ENCODE measurements at regions not wholly inside any gene's neighbourhood (a gene's known extent, or its start where the extent isn't known, plus 50 kb on each side); places are given as distances from the start of the nearest gene placed in this dataset.

DNA sequence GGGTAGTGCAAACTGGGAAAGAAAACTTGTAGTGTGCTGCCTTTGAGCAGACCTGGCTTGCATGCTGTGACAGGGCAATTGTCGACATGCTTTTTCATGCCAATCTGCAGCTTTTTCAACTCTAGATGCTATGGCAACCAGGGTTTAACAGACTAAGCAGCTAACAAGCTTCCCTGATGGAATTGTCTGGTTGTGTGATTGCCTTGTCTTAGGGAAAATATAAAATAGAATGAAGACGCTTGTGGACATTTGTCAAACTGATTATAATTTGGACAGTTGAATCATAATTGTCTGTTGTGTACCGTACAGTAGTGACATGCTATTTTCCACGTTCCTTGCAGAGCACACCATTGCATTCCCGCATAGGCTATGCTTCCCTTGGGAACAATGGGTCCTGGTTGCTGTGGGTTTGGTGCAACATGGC lies 113.0 kb downstream of the FOXG1 start:
- intact Hi-C loops (cut with DNase I): no loop called here
- no peak for DNase-seq (ENCODE audit: extremely low spot score in 2 of 2)
- Histone ChIP-seq H3K36me3 (no peaks in the 10 kb centered on the region), H3K9me3 (no peaks in the 10 kb centered on the region), H3K4me3 (no peak overlapping the region), H3K27ac (no peak overlapping the region), H3K27me3 (no peaks in the 10 kb centered on the region), H3K4me1 (no peaks in the 10 kb centered on the region)
- TF ChIP-seq POLR2AphosphoS5 (IDR thresholded peaks at IDR 0.05; ENCODE audit: insufficient read depth in 1 of 2, low read depth in 1 of 2) (no peak), CTCF (IDR thresholded peaks at IDR 0.05) (no peak), POLR2A (IDR thresholded peaks at IDR 0.05) (no peak)

DNA sequence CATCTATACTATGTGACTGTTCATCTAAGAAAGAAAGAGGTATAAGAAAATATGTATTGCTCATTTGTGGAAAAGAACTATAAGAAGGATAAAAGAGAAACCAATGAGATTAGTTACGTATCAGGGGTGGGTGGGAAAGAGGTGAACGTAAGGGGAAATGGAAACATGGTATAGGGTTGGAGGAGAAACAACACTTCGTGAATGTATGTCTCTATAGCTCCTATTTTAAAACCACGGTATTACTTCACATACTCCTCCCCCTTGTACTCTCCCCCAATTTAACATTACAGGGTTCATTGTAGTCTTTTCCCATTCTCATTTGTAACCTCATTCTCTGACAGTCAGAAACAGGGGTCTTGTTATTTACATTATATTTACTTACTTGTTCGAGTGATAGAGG lies 120.4 kb downstream of the FOXG1 start:
- Histone ChIP-seq H3K27me3 (no peaks in the 10 kb centered on the region), H3K4me1 (no peaks in the 10 kb centered on the region), H3K27ac (no peak overlapping the region), H3K9me3 (no peaks in the 10 kb centered on the region), H3K4me3 (no peak overlapping the region), H3K36me3 (no peaks in the 10 kb centered on the region)
- TF ChIP-seq POLR2AphosphoS5 (IDR thresholded peaks at IDR 0.05; ENCODE audit: insufficient read depth in 1 of 2, low read depth in 1 of 2) (no peak), CTCF (IDR thresholded peaks at IDR 0.05) (no peak), POLR2A (IDR thresholded peaks at IDR 0.05) (no peak)
- no peak for DNase-seq (ENCODE audit: extremely low spot score in 2 of 2)
- intact Hi-C loops (cut with DNase I): no loop called here

- DNase-seq (ENCODE audit: extremely low spot score in 2 of 2): no peak
- intact Hi-C loops (cut with DNase I): no loop called here
Observed at GRCh38 chr14:28895389-28895788, 128.8 kb downstream of the FOXG1 start.

GRCh38 chr14:28896337-28896736 lies 129.8 kb downstream of the FOXG1 start:
- Histone ChIP-seq H3K4me3 (no peak overlapping the region), H3K9me3 (no peaks in the 10 kb centered on the region), H3K36me3 (no peaks in the 10 kb centered on the region), H3K4me1 (no peaks in the 10 kb centered on the region), H3K27me3 (no peaks in the 10 kb centered on the region), H3K27ac (no peak overlapping the region)
- no peak for TF ChIP-seq POLR2AphosphoS5 (IDR thresholded peaks at IDR 0.05; ENCODE audit: insufficient read depth in 1 of 2, low read depth in 1 of 2)
- TF ChIP-seq CTCF (IDR thresholded peaks at IDR 0.05): no peak
- no peak for TF ChIP-seq POLR2A (IDR thresholded peaks at IDR 0.05)
- no peak for DNase-seq (ENCODE audit: extremely low spot score in 2 of 2)
- intact Hi-C loops (cut with DNase I): no loop called here

More at GRCh38 chr14:28895389-28895788, 128.8 kb downstream of the FOXG1 start:
- Histone ChIP-seq H3K27me3 (no peaks in the 10 kb centered on the region), H3K9me3 (no peaks in the 10 kb centered on the region), H3K27ac (no peak overlapping the region), H3K4me3 (no peak overlapping the region), H3K36me3 (no peaks in the 10 kb centered on the region), H3K4me1 (no peaks in the 10 kb centered on the region)
- no peak for TF ChIP-seq POLR2AphosphoS5 (IDR thresholded peaks at IDR 0.05; ENCODE audit: insufficient read depth in 1 of 2, low read depth in 1 of 2)
- TF ChIP-seq POLR2A (IDR thresholded peaks at IDR 0.05): no peak
- no peak for TF ChIP-seq CTCF (IDR thresholded peaks at IDR 0.05)

- Histone ChIP-seq H3K4me1 (no peaks in the 10 kb centered on the region), H3K27ac (no peak overlapping the region), H3K9me3 (no peaks in the 10 kb centered on the region), H3K36me3 (no peaks in the 10 kb centered on the region), H3K27me3 (no peaks in the 10 kb centered on the region), H3K4me3 (no peak overlapping the region)
- intact Hi-C loops (cut with DNase I): no loop called here
- no peak for TF ChIP-seq POLR2A (IDR thresholded peaks at IDR 0.05)
- TF ChIP-seq CTCF (IDR thresholded peaks at IDR 0.05): no peak
- TF ChIP-seq POLR2AphosphoS5 (IDR thresholded peaks at IDR 0.05; ENCODE audit: insufficient read depth in 1 of 2, low read depth in 1 of 2): no peak
- DNase-seq (ENCODE audit: extremely low spot score in 2 of 2): no peak
Observed at GRCh38 chr14:28901631-28902030, 135.0 kb downstream of the FOXG1 start.
